ENCODE measurements at regions not wholly inside any gene's neighbourhood (a gene's known extent, or its start where the extent isn't known, plus 50 kb on each side); places are given as distances from the start of the nearest gene placed in this dataset.

DNA sequence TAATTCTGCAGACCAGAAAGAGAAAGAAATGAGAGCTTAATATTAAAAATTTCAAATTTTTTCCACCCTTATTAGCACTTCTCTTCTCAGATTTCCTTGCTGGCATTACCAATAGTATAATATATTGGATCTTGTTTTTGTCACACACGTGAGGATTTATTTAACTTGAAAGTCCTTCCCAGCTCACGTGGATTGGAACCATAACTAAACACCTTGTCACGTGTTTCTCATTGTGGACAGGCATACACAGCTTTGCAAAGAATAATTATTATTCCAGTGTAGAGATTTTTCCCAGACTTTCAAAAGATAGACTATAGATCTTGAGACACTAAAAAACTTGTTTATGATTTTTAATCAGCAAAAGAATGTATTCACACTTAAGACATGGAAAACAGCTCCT, 123.8 kb upstream of the LPAR1 start:
- TF ChIP-seq, protein P1, sequence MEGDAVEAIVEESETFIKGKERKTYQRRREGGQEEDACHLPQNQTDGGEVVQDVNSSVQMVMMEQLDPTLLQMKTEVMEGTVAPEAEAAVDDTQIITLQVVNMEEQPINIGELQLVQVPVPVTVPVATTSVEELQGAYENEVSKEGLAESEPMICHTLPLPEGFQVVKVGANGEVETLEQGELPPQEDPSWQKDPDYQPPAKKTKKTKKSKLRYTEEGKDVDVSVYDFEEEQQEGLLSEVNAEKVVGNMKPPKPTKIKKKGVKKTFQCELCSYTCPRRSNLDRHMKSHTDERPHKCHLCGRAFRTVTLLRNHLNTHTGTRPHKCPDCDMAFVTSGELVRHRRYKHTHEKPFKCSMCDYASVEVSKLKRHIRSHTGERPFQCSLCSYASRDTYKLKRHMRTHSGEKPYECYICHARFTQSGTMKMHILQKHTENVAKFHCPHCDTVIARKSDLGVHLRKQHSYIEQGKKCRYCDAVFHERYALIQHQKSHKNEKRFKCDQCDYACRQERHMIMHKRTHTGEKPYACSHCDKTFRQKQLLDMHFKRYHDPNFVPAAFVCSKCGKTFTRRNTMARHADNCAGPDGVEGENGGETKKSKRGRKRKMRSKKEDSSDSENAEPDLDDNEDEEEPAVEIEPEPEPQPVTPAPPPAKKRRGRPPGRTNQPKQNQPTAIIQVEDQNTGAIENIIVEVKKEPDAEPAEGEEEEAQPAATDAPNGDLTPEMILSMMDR (IDR thresholded peaks at IDR 0.05; ENCODE audit: low read length) = no peak
- no peak for TF ChIP-seq EZH2 (IDR thresholded peaks at IDR 0.05; ENCODE audit: borderline replicate concordance, low read length)
